ENCODE measurements at regions not wholly inside any gene's neighbourhood (a gene's known extent, or its start where the extent isn't known, plus 50 kb on each side); places are given as distances from the start of the nearest gene placed in this dataset.

GRCh38 chr9:38486837-38487236 lies 62.6 kb upstream of the IGFBPL1 start:
- intact Hi-C loops (cut with micrococcal nuclease; ENCODE audit: unreplicated experiment) = no loop called here
- in situ Hi-C loops (cut with HindIII; ENCODE audit: extremely low pct_ligation_motif_present, low pct_unique_long_range_greater_than_20kb) = no loop called here
- Histone ChIP-seq H3K4me2 (ENCODE audit: low read depth, low read length) (no peak overlapping the region), H3K27me3 (ENCODE audit: control insufficient read depth in 1 of 2, insufficient read depth in 2 of 2, low read length in 2 of 2) (no peaks in the 10 kb centered on the region), H3K27ac (ENCODE audit: extremely low read length, insufficient read depth, low read length) (no peak overlapping the region), H4K20me1 (ENCODE audit: insufficient read depth, low read length) (no peaks in the 10 kb centered on the region), H3K4me1 (ENCODE audit: insufficient read depth, low read length) (peaks cover 47% of the 10 kb centered on the region), H3K36me3 (replicated peaks in 1 of 2; ENCODE audit: control insufficient read depth in 1 of 2, insufficient read depth in 2 of 2, low read length in 2 of 2) (no peaks in the 10 kb centered on the region), H3K4me3 (replicated peaks in 1 of 3; ENCODE audit: insufficient read depth in 1 of 3, low read depth in 2 of 3, low read length in 3 of 3) (no peak overlapping the region), H3K9me3 (ENCODE audit: low read length) (no peaks in the 10 kb centered on the region), H2AFZ (ENCODE audit: low read length) (no peak overlapping the region), H3K9ac (ENCODE audit: insufficient read depth, low read depth, low read length) (no peak overlapping the region), H3K79me2 (ENCODE audit: insufficient read depth, low read length) (no peaks in the 10 kb centered on the region)
- BruUV-seq (replicated peaks) = no TSS peak
- DNase-seq (ENCODE audit: low spot score) (no peak), ATAC-seq (peak; percentile 39), FAIRE-seq (no peak)
- ChIA-PET POLR2A (no interaction called here), CTCF (ENCODE audit: low intra/inter-chr PET ratio, low total read pairs) (no interaction called here)
- 43% methylated on average over 1 of the region's 8 CpGs for WGBS (ENCODE audit: low lambda C conversion rate)
- TF ChIP-seq ZSCAN30 (CRISPR knock-in tag; IDR thresholded peaks at IDR 0.05) (no peak), MBD4 (IDR thresholded peaks at IDR 0.05; ENCODE audit: borderline replicate concordance, low read length) (no peak), EZH2 (conservative IDR thresholded peaks at IDR 0.05; ENCODE audit: low read depth, low read length) (no peak), ZMYM2 (CRISPR knock-in tag; IDR thresholded peaks at IDR 0.05) (no peak), ZSCAN5A (CRISPR knock-in tag; IDR thresholded peaks at IDR 0.05; ENCODE audit: borderline replicate concordance) (no peak), CREM (IDR thresholded peaks at IDR 0.05) (no peak), CREM (CRISPR knock-in tag; IDR thresholded peaks at IDR 0.05) (no peak), TOPORS (CRISPR knock-in tag; IDR thresholded peaks at IDR 0.05) (no peak), POGZ (CRISPR knock-in tag; IDR thresholded peaks at IDR 0.05) (no peak), ZNF780A (CRISPR knock-in tag; IDR thresholded peaks at IDR 0.05) (no peak)

Measured in HepG2 (cell line).